GM19023 (cell line): ENCODE measurements at regions not wholly inside any gene's neighbourhood (a gene's known extent, or its start where the extent isn't known, plus 50 kb on each side); places are given as distances from the start of the nearest gene placed in this dataset.
A peak's percentile ranks its signal among the peaks of the same experiment; 100 is the strongest.
"Not testable (repeated sequence)": the region's sequence is repeated elsewhere in the genome, so short reads cannot be mapped to it uniquely, and the experiment has no call there.

ENCODE experiments used
- ATAC-seq: cut with Tn5 transposase; IDR thresholded peaks from one replicate; pipeline ENCODE4 v1.9.1; 2021; ENCODE audit warnings: mild to moderate bottlenecking, moderate library complexity; ENCODE audit not compliant: unreplicated experiment

DNA sequence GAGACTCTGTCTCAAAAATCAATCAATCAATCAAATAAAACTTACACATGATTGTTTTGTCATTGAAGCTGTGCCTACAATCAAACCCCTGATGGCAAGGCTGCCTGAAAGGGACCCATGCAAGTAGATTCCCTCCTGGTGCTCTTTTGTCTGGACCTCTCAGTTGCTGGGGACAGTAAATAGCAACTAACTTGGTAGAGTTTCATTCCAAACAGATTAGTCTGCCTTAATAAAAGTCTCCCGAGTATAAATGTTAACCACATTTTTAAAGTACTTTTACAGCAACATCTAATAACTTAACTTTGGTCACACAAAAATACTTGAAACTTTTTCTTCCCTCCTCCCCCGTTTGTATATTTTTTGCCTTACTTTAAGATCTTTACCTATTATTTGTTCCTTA lies 105.5 kb downstream of the FEM1C start:
- ATAC-seq: no peak

DNA sequence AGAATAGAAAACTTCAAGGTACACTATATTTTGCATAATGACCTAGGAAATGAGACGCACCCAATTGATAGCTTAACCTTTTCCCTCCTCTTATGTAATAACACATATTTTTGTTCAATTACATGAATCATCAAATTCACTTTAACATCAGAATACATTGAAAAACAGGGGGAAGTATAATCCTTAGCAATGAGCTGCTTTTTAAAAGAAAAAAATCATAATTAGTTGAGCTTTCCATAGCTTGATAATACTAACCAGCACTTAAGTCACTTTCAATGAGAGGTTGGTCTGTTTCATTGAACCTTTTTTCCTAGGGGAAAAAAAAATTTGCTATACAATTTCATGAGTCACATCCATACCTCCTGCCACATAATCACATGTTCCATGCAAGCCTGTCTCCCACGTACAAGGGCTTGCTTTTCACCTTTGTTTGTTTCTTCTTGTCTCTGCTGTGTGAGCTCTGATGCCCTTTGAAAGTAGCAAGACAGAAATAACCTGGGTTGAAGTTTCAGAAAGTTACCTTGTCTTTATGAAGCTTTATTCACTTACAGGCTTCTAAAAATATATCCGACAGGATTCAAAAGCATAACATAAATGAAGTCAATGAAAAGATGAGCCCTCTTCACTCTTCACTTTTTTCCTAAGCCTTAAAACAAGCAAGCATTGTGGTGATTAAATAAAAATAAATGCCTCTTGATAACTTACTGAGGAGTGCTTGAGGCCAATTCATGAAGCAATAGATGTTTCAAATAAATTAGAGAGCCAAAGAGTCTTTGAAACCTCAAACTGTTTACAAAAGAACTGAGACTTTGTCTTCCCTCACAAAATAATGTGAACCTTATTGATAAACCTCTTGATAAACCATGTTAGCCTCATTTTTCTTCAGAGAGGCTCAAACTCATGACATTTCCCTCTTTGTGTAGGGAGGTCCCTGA lies 108.5 kb downstream of the FEM1C start:
- no peak for ATAC-seq

GRCh38 chr5:115435065-115435777 lies 109.4 kb downstream of the FEM1C start:
- ATAC-seq: no peak

DNA sequence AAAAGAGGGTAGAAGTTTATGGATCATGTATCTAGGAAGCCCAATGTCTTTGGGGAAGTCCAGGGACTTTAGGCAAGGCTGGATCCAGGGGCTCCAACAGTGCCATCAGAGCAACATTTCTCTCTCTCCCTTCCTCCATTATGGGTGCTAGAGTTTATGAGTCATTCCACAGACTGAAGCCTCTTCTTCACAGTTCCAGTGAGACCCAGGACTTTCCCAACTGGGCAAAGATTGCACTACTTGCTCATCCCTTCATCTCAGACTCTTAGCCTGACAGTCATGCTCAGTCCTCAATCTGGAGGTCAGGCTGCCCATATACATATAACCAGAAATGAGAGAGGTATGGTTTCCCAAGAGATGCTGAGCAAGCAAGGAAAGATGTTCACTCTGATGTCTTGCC lies 110.7 kb downstream of the FEM1C start:
- ATAC-seq: no peak

DNA sequence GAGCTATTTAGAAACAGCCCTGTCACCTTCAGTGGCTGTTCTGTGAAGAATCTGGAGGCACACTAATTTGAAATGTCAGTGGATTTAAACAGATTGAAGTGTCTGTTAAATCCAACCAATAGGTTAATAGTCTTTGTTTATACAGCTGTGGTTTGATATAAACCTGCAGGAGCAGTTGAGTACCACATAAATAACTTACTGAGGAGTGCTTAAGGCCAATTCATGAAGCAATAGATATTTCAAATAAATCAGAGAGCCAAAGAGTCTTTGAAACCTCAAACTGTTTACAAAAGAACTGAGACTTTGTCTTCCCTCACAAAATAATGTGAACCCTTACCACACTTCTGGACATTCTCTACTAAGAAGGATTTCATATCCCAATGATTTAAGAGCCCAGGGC lies 111.9 kb downstream of the FEM1C start:
- no peak for ATAC-seq

DNA sequence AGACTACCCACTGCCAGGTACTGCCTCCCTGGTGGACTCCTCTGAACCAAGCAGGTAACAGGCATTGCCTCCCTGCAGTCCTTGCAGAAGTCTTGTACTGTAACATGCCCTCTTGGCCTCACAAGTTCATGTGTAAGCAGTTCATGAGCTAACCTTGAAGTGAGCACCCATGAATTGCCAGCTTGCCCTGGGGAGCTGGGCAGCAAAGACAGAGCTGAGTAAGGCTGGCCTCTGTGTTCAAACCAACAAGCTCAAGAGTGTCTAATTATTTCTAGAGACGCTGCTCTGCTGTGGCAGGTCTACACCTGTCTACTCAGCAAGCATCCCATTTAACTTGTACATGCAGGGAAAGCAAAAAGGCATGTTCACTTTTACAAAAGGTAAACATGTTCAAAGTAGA lies 113.5 kb downstream of the FEM1C start:
- no peak for ATAC-seq

DNA sequence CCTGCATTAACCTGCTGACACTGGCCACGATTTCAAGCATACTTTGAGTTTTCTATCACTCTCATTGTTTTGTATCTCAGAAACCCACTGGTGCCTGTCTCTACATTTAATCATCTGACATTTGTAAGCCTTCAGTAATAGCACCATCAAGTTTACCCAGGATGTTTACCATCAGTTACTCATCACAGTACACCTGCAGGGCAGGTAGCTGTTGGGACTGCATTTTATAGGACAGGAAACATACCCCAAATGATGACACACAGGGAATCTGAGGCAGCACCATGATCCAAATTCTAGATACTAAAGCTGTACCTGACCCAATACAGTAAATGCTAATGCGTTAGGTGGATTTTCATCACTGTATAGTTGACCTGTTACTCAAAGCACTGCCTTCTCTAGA lies 114.2 kb downstream of the FEM1C start:
- no peak for ATAC-seq

- no peak for ATAC-seq
These were observed 115.1 kb downstream of the FEM1C start for GRCh38 chr5:115429345-115429940.

GRCh38 chr5:115428676-115429075 lies 115.9 kb downstream of the FEM1C start:
- no peak for ATAC-seq

DNA sequence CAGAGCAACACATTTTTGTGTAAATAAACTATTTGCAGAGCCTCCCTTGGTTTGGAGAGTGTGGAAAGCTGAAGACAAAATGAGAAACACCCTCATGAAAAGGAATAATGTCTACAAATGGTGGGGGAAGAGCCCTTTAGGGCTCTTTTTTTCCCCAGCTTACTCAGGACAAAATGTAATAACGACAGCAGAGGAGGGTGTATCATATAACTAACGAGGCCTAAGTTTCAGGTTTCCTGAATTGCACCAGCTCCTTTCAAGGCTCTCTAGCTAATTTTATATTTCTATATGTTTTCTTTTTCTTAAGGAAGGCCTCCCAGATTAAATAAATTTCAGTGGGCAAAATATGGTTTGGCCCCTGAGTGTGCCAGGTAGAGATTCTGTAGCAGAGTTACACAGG lies 116.3 kb downstream of the FEM1C start:
- no peak for ATAC-seq

DNA sequence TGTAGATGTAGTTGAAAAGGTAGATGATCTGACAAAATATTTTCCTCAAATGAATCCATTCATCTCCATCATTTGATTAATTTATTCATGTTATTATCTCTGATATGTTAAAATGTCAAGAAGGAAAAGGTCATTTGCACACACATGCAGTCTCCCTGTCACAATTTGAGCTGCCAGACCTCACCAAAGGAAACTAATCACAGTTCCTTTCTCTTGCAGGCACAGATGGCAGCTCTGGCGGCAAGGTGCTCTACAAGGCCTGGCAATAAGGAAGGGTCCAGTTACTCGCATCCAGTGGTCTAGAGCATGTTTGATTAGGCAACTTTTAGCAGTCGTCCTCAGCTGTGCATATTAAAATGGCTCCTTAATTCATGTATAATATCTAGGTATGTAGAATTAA lies 120.1 kb downstream of the FEM1C start:
- ATAC-seq: no peak

- ATAC-seq: no peak
These were observed 120.5 kb downstream of the FEM1C start for GRCh38 chr5:115424030-115424429.

DNA sequence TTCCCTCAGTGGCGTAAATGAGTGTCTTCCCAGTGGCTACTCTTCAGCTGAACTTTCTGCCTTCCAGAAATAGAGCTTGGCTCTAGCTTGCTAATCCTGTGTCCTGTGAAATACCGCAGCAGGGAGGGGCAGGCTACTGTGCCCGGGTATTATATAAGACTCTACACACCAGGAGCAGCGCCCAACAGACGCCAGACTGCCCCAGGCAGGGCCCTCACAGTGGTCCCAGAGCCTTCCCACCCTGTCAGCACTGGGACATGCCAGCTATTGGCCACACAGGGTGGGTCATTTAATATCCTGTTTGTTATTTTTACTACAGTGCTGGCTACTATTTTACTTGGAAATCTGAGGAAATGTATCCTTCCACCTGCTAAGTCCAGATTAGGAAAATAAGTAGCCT lies 121.0 kb downstream of the FEM1C start:
- ATAC-seq: no peak

DNA sequence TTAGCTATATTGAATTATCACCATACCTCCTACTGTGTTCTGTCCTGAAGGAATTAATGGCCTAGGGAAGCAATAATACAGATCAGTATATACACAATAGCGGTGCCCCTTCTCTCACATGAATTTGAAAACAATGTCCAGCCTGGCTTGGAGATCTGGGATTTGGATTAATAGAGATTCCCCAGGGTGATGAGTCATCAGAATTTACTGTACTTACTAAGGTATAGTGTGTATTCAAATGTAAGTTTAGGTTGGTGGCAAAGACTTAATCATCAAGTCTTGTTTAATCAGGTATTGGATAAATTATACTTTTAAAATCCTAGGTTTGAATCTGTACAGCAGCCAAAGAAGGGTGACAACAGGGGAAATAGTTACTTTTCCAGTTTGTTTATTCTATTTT lies 121.5 kb downstream of the FEM1C start:
- ATAC-seq: no peak

DNA sequence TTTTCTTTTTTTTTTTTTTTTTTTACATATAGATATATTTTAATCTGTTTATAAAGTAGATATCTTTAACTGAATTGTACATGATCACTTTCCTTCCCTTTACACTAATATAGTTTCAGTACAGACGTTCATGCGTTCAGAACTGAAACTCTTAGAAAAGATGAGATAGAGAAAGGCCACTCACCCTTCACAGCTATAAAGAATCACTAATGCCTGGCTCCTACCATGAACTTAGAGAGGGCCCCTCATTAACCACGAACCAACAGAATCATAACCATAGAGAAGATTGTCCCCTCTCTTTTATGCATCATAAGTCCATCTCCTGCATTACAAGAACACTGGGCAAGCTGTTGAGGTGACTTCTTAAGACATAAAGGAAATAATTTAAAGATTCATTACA lies 123.8 kb downstream of the FEM1C start:
- ATAC-seq: not testable (repeated sequence)

GRCh38 chr5:115419846-115420585 lies 123.6 kb upstream of the CCDC112 start:
- no peak for ATAC-seq

DNA sequence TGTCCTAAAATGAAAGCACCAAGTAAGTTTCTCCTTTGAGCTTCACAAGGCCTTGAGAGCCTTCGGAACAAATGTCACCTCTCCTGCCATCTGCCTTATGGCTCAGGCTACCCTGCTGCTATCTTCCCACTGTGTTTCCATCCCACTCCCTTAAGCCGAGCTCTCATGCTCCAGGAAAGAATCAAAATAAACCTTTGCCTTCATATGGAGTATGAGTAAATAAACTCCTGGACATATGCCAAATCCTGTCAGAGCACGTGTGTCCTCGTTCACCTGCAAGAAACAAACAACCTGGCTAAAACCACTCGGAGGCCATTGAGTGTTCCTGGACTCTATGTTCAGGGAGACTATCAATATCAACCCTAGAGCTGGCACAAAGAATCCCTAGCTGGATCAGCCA lies 122.3 kb upstream of the CCDC112 start:
- no peak for ATAC-seq

DNA sequence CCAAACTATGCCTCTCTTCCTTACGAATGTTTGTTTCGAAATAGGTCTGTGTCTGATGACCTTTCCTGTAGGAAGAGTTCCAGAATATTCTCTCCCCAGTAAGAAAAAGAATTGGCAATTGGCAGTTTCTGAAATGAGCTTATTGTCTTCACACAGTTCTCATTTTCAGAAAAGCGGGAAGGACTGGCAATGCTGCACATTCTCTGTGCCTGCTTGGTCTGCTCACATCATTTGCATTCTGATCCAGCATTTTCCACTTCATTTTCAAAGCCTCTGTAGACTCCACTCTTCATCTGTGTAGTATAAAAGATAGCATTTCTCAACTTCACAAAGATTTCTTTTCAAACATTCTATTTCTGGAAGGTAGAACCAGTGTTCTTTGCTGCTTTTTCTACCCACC lies 120.6 kb upstream of the CCDC112 start:
- no peak for ATAC-seq

DNA sequence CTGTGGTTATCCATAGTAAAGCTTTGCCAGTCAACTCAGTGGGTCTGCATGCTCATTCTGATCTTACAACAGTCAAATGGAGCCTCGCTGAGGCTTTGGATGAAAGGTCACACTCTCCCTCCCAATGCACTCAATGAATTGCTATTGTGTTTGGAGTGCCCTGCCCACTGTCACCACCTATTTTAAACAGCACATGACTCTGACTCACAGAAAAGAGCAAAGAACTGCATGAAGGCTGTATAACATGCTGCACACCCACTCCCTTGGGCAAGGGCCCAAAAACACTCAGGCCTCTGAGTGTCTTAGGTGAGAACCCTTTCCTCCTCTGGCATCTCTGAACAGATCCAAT lies 118.7 kb upstream of the CCDC112 start:
- peak; percentile 60 for ATAC-seq

GRCh38 chr5:115414406-115415142 lies 118.1 kb upstream of the CCDC112 start:
- ATAC-seq: peak; percentile 28

GRCh38 chr5:115413651-115414050 lies 117.2 kb upstream of the CCDC112 start:
- no peak for ATAC-seq
